Cardiac fibroblast (primary cell): ENCODE measurements at regions not wholly inside any gene's neighbourhood (a gene's known extent, or its start where the extent isn't known, plus 50 kb on each side); places are given as distances from the start of the nearest gene placed in this dataset.

ENCODE experiments used
- DNase-seq, 2 donors: peaks; one replicate each; pipeline versions ENCODE4 v3.0.0 to v3.0.0-alpha.2; 2010; ENCODE audit warnings: low read depth in 2 of 2
- H3K4me3 ChIP-seq, 2 donors: replicated peaks in 1 of 2; 1 replicate in 1 of 2; 2 replicates in 1 of 2; pipeline ENCODE4 v1.5.1; 2011; ENCODE audit warnings: low read depth in 2 of 2, low read length in 2 of 2, mild to moderate bottlenecking in 2 of 2, moderate library complexity in 1 of 2
- CTCF ChIP-seq: IDR thresholded peaks from one replicate; pipeline ENCODE4 v1.5.1; 2011; ENCODE audit warnings: low read depth, mild to moderate bottlenecking, low read length, inconsistent platforms

GRCh38 chr9:16052146-16052545 is 499.3 kb downstream of the CCDC171 start:
- TF ChIP-seq CTCF: no peak
- no peak for DNase-seq
- H3K4me3 ChIP-seq: no peak overlapping the region

GRCh38 chr9:16052757-16053530 is 500.1 kb downstream of the CCDC171 start:
- DNase-seq: no peak
- no peak for TF ChIP-seq CTCF
- H3K4me3 ChIP-seq: no peak overlapping the region

GRCh38 chr9:16057541-16057940 is 504.7 kb downstream of the CCDC171 start:
- TF ChIP-seq CTCF: no peak
- no peak for DNase-seq

GRCh38 chr9:16058131-16058549 is 505.3 kb downstream of the CCDC171 start:
- no peak overlapping the region for H3K4me3 ChIP-seq
- no peak for TF ChIP-seq CTCF
- peak in 1 of 2 donors; percentile 82 for DNase-seq

More at GRCh38 chr9:16057541-16057940, 504.7 kb downstream of the CCDC171 start:
- no peak overlapping the region for H3K4me3 ChIP-seq

- no peak for DNase-seq
- no peak overlapping the region for H3K4me3 ChIP-seq
These were observed 507.7 kb downstream of the CCDC171 start for GRCh38 chr9:16060436-16061129.

More at GRCh38 chr9:16060436-16061129, 507.7 kb downstream of the CCDC171 start:
- TF ChIP-seq CTCF: no peak
